OCI-LY1 (cell line): ENCODE measurements at regions not wholly inside any gene's neighbourhood (a gene's known extent, or its start where the extent isn't known, plus 50 kb on each side); places are given as distances from the start of the nearest gene placed in this dataset.

ENCODE experiments used
- H2AFZ ChIP-seq: fragments of 200-600 bp; sonication (generic), shearing (Covaris generic); 2 replicates; pipeline ENCODE4 v1.6.0; 2014; ENCODE audit warnings: antibody characterized with exemption, mild to moderate bottlenecking, low read length
- H3F3A ChIP-seq: fragments of 200-600 bp; sonication (generic), shearing (Covaris generic); 2 replicates; pipeline ENCODE4 v1.6.0; 2014; ENCODE audit warnings: mild to moderate bottlenecking, antibody characterized with exemption, low read length, moderate library complexity; ENCODE audit not compliant: insufficient read depth
- H3K27ac ChIP-seq: fragments of 200-600 bp; sonication (generic); 2 replicates; pipeline ENCODE4 v1.5.1; 2014; ENCODE audit warnings: low read length, mixed run types, mild to moderate bottlenecking, low read depth; ENCODE audit not compliant: poor library complexity, severe bottlenecking
- H3K27me3 ChIP-seq: fragments of 200-600 bp; sonication (generic); 2 replicates; pipeline ENCODE4 v1.6.0; 2014; ENCODE audit warnings: antibody characterized with exemption, mild to moderate bottlenecking, low read length, moderate library complexity; ENCODE audit not compliant: insufficient read depth
- H3K36me3 ChIP-seq: fragments of 200-600 bp; sonication (generic); 2 replicates; pipeline ENCODE4 v1.6.1; 2014; ENCODE audit warnings: mild to moderate bottlenecking, antibody characterized with exemption, low read length, moderate library complexity, mixed read lengths; ENCODE audit not compliant: insufficient read depth
- H3K4me1 ChIP-seq: fragments of 200-600 bp; sonication (generic); 2 replicates; pipeline ENCODE4 v1.5.1; 2014; ENCODE audit warnings: mild to moderate bottlenecking, low read length, moderate library complexity; ENCODE audit not compliant: insufficient read depth, severe bottlenecking
- H3K4me2 ChIP-seq: fragments of 200-600 bp; sonication (generic), shearing (Covaris generic); 2 replicates; pipeline ENCODE4 v1.6.1; 2014; ENCODE audit warnings: low read length
- H3K4me3 ChIP-seq: fragments of 200-600 bp; sonication (generic); 2 replicates; pipeline ENCODE4 v1.5.1; 2014; ENCODE audit warnings: low read length, low read depth, mild to moderate bottlenecking, mixed read lengths; ENCODE audit not compliant: poor library complexity, severe bottlenecking
- H3K79me2 ChIP-seq: fragments of 200-600 bp; shearing (Covaris generic); 2 replicates; pipeline ENCODE4 v1.6.1; 2016; ENCODE audit warnings: mixed run types, low read length, mixed read lengths; ENCODE audit not compliant: insufficient read depth
- H3K9ac ChIP-seq: fragments of 200-600 bp; sonication (generic), shearing (Covaris generic); 2 replicates; pipeline ENCODE4 v1.6.1; 2014; ENCODE audit warnings: mild to moderate bottlenecking, low read length, mixed read lengths
- H3K9me2 ChIP-seq: fragments of 200-600 bp; sonication (generic), shearing (Covaris generic); 2 replicates; pipeline ENCODE4 v1.6.1; 2014; ENCODE audit warnings: low read depth, mild to moderate bottlenecking, low read length, mixed read lengths
- H3K9me3 ChIP-seq: fragments of 200-600 bp; shearing (Covaris generic); 2 replicates; pipeline ENCODE4 v1.6.1; 2014; ENCODE audit warnings: low read length, mixed read lengths
- H4K20me1 ChIP-seq: fragments of 200-600 bp; sonication (generic), shearing (Covaris generic); 2 replicates; pipeline ENCODE4 v1.6.0; 2016; ENCODE audit warnings: mild to moderate bottlenecking, low read length; ENCODE audit not compliant: insufficient read depth
- EZH2 ChIP-seq: fragments of 200-600 bp; sonication (generic), shearing (Covaris generic); IDR thresholded peaks from 2 replicates; pipeline ENCODE4 v1.8.0; 2017; ENCODE audit warnings: borderline replicate concordance, mixed run types, mild to moderate bottlenecking, antibody characterized with exemption, low read length, moderate library complexity, mixed read lengths
- TF ChIP-seq, protein P1 (sequence below): fragments of 200-600 bp; sonication (generic), shearing (Covaris generic); IDR thresholded peaks from 2 replicates; pipeline ENCODE4 v1.5.1; 2017; ENCODE audit warnings: mild to moderate bottlenecking, antibody characterized with exemption, low read length, moderate library complexity, mixed read lengths

DNA sequence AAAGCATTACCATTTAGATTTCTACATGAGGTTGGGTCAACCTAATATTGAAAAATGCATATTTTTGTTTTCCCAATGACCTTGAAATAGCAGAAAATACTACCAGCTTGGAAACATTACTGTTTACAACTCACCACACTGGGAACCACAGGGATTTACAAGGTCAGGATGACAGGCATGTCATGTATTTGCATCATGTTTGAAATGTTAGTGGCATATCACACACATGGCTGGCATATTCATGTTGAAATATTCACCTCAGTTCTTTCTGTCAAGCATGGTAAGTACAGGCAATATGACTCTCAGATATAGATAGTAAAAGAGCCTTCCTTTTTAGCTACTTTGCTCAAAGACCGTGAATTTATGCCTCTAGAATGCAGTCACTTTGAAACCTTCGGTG lies 593.5 kb downstream of the NOVA1 start:
- Histone ChIP-seq H3K9me2 (no peaks in the 10 kb centered on the region), H3F3A (no peaks in the 10 kb centered on the region), H3K4me1 (no peaks in the 10 kb centered on the region), H3K27me3 (no peaks in the 10 kb centered on the region), H3K4me3 (no peak overlapping the region), H4K20me1 (no peaks in the 10 kb centered on the region), H3K9ac (no peak overlapping the region), H3K79me2 (no peaks in the 10 kb centered on the region), H2AFZ (no peak overlapping the region), H3K9me3 (no peaks in the 10 kb centered on the region), H3K36me3 (no peaks in the 10 kb centered on the region), H3K4me2 (no peak overlapping the region), H3K27ac (no peak overlapping the region)
- no peak for TF ChIP-seq EZH2
- TF ChIP-seq, protein P1, sequence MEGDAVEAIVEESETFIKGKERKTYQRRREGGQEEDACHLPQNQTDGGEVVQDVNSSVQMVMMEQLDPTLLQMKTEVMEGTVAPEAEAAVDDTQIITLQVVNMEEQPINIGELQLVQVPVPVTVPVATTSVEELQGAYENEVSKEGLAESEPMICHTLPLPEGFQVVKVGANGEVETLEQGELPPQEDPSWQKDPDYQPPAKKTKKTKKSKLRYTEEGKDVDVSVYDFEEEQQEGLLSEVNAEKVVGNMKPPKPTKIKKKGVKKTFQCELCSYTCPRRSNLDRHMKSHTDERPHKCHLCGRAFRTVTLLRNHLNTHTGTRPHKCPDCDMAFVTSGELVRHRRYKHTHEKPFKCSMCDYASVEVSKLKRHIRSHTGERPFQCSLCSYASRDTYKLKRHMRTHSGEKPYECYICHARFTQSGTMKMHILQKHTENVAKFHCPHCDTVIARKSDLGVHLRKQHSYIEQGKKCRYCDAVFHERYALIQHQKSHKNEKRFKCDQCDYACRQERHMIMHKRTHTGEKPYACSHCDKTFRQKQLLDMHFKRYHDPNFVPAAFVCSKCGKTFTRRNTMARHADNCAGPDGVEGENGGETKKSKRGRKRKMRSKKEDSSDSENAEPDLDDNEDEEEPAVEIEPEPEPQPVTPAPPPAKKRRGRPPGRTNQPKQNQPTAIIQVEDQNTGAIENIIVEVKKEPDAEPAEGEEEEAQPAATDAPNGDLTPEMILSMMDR, result no peak

DNA sequence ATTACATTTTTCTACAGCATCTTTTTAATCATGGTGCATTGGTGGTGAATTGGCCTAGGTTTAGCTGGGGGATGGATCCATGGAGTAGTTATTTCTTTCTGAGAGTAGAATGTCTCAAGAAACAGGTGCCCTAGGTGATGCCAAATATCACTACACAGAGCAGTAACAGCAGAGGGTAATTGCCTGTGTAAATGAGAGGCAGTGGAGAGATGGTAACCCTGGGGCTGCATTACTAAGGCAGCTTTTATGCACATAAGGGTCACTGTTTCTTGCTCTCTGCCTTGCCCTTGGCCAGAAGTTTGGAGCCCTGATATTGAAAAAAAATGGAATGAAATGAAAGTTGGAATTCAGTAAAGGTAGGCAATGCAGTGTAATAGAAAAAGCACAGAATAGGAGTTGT lies 604.0 kb downstream of the NOVA1 start:
- H3K9me2 ChIP-seq, result no peaks in the 10 kb centered on the region
- no peaks in the 10 kb centered on the region for H4K20me1 ChIP-seq
- no peaks in the 10 kb centered on the region for H3K79me2 ChIP-seq
- H3K4me1 ChIP-seq, result no peaks in the 10 kb centered on the region
- no peaks in the 10 kb centered on the region for H3F3A ChIP-seq
- H2AFZ ChIP-seq, result no peak overlapping the region
- TF ChIP-seq, protein P1, result no peak
- no peak for TF ChIP-seq EZH2
- H3K9ac ChIP-seq, result no peak overlapping the region
- H3K27ac ChIP-seq, result no peak overlapping the region
- H3K27me3 ChIP-seq, result no peaks in the 10 kb centered on the region
- H3K4me3 ChIP-seq, result no peak overlapping the region
- no peaks in the 10 kb centered on the region for H3K36me3 ChIP-seq
- no peak overlapping the region for H3K4me2 ChIP-seq
- no peaks in the 10 kb centered on the region for H3K9me3 ChIP-seq

DNA sequence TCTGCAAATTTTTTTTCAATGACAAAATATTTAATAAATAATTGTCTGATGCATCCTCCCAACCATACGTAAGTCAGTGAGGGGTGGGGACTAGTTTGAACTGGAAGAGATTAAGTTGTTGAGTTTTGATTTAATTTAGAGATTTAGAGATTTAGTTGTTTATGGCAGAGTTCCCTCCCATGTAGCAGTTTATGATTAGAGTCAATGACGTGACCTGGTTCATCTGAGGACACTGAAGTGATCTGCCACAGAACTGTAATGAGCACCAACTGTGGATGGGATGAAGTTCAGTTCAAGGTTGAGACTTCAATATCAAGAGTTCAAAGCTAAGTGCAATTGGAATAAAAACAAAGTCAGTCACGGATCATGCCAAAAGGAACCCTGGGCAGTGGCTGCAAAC lies 609.3 kb downstream of the NOVA1 start:
- Histone ChIP-seq H3K9me3 (no peaks in the 10 kb centered on the region), H2AFZ (no peak overlapping the region), H3K27ac (no peak overlapping the region), H4K20me1 (no peaks in the 10 kb centered on the region), H3K27me3 (no peaks in the 10 kb centered on the region), H3F3A (no peaks in the 10 kb centered on the region), H3K9me2 (no peaks in the 10 kb centered on the region), H3K79me2 (no peaks in the 10 kb centered on the region), H3K4me2 (no peak overlapping the region), H3K36me3 (no peaks in the 10 kb centered on the region), H3K4me3 (no peak overlapping the region), H3K9ac (no peak overlapping the region), H3K4me1 (no peaks in the 10 kb centered on the region)
- no peak for TF ChIP-seq EZH2
- TF ChIP-seq, protein P1, result no peak
